ENCODE measurements at regions not wholly inside any gene's neighbourhood (a gene's known extent, or its start where the extent isn't known, plus 50 kb on each side); places are given as distances from the start of the nearest gene placed in this dataset.
"Not testable (repeated sequence)": the region's sequence is repeated elsewhere in the genome, so short reads cannot be mapped to it uniquely, and the experiment has no call there.

- no peak overlapping the region for H3K27ac ChIP-seq (ENCODE audit: low read length)
- ChIA-PET CTCF (no interaction called here), POLR2A (no interaction called here)
- H3K4me3 ChIP-seq (ENCODE audit: control insufficient read depth in 1 of 2, extremely low read depth in 1 of 2, low read length in 1 of 2): no peak overlapping the region
- peaks cover 8 to 13% of the 10 kb centered on the region in 2 donors for H3K27me3 Mint-ChIP-seq
- peaks cover 0 to 2% of the 10 kb centered on the region in 2 experiments for H3K27me3 ChIP-seq (replicated peaks in 1 of 2; ENCODE audit: control insufficient read depth in 2 of 2, extremely low read depth in 1 of 2, insufficient read depth in 2 of 2, low read length in 1 of 2)
- ATAC-seq (replicated peaks in 1 of 4) (no peak), DNase-seq (no peak)
- H3K4me1 ChIP-seq (ENCODE audit: control insufficient read depth in 1 of 2, extremely low read depth in 1 of 2, insufficient read depth in 2 of 2, low read length in 2 of 2): no peaks in the 10 kb centered on the region
- no peaks in the 10 kb centered on the region for H3K36me3 Mint-ChIP-seq
- H3K4me3 Mint-ChIP-seq: no peak overlapping the region
- H3K36me3 ChIP-seq (ENCODE audit: control insufficient read depth in 2 of 2, extremely low read depth in 1 of 2, insufficient read depth in 1 of 2, low read length in 1 of 2): no peaks in the 10 kb centered on the region
- no peak overlapping the region for H3K27ac Mint-ChIP-seq
- H3K4me1 Mint-ChIP-seq: no peaks in the 10 kb centered on the region
- no peaks in the 10 kb centered on the region for H3K9me3 ChIP-seq
- peaks cover 0 to 8% (median 0%) of the 10 kb centered on the region in 3 donors for H3K9me3 Mint-ChIP-seq
- 57% methylated on average over 4 of the region's 4 CpGs for WGBS (ENCODE audit: insufficient coverage)
These were observed 243.6 kb upstream of the ONECUT1 start for GRCh38 chr15:53033709-53034108.

DNA sequence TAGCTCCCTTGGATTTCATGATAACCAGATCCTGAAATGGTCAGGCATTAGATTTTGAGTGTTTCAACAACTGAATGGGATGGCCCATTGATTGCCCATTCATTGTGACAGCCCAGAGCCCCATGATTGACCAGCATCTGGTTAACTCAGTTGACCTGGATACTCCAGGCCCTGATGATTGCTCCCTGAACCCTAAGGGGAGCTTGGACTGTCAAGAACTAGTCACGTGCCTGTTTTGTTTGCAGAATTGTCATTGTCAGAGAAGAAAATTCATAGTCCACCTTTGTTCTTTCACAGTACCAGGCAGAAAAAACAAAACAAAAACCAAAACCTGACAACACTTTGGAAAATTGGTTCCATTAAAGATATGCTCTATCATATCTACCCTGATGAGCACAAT, 241.3 kb upstream of the ONECUT1 start:
- POLR2A ChIA-PET: no interaction called here
- H3K27ac Mint-ChIP-seq: no peak overlapping the region
- H3K36me3 Mint-ChIP-seq: no peaks in the 10 kb centered on the region
- no peak overlapping the region for H3K4me3 ChIP-seq (ENCODE audit: control insufficient read depth in 1 of 2, extremely low read depth in 1 of 2, low read length in 1 of 2)
- no peaks in the 10 kb centered on the region for H3K9me3 ChIP-seq
- H3K4me1 Mint-ChIP-seq: no peaks in the 10 kb centered on the region
- WGBS (ENCODE audit: insufficient coverage): no CpG with 5 or more reads among the region's 1 CpG
- H3K4me3 Mint-ChIP-seq: no peak overlapping the region
- no peaks in the 10 kb centered on the region for H3K36me3 ChIP-seq (ENCODE audit: control insufficient read depth in 2 of 2, extremely low read depth in 1 of 2, insufficient read depth in 1 of 2, low read length in 1 of 2)
- H3K27me3 ChIP-seq (replicated peaks in 1 of 2; ENCODE audit: control insufficient read depth in 2 of 2, extremely low read depth in 1 of 2, insufficient read depth in 2 of 2, low read length in 1 of 2): no peaks in the 10 kb centered on the region
- H3K4me1 ChIP-seq (ENCODE audit: control insufficient read depth in 1 of 2, extremely low read depth in 1 of 2, insufficient read depth in 2 of 2, low read length in 2 of 2): no peaks in the 10 kb centered on the region
- peaks cover 2 to 3% of the 10 kb centered on the region in 2 donors for H3K27me3 Mint-ChIP-seq
- H3K9me3 Mint-ChIP-seq: peaks cover 0 to 8% (median 3%) of the 10 kb centered on the region in 3 donors
- no peak overlapping the region for H3K27ac ChIP-seq (ENCODE audit: low read length)
- CTCF ChIA-PET: no interaction called here
- ATAC-seq (replicated peaks in 1 of 4) (no peak), DNase-seq (no peak)

DNA sequence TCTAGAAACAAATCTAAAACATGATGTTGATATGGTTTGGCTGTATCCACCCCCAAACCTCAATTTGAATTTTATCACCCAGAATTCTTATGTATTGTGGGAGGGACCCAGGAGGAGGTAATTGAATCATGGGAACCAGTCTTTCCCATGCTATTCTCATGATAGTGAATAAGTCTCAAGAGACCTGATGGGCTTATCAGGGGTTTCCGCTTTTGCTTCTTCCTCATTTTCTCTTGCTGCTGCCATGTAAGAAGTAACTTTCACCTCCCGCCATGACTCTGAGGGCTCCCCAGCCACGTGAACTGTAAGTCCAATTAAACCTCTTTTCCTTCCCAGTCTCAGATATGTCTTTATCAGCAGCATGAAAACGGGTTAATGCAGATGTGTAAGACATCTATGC, 232.7 kb upstream of the ONECUT1 start:
- H3K4me3 Mint-ChIP-seq: no peak overlapping the region
- ChIA-PET CTCF (no interaction called here), POLR2A (no interaction called here)
- WGBS (ENCODE audit: insufficient coverage): no CpG with 5 or more reads among the region's 4 CpGs
- H3K36me3 Mint-ChIP-seq: no peaks in the 10 kb centered on the region
- H3K4me1 Mint-ChIP-seq: no peaks in the 10 kb centered on the region
- peaks cover 8 to 10% of the 10 kb centered on the region in 2 donors for H3K27me3 Mint-ChIP-seq
- ATAC-seq (replicated peaks in 1 of 4): no peak
- no peaks in the 10 kb centered on the region for H3K9me3 ChIP-seq
- no peak for DNase-seq
- peaks cover 0 to 24% (median 6%) of the 10 kb centered on the region in 3 donors for H3K9me3 Mint-ChIP-seq
- no peaks in the 10 kb centered on the region for H3K4me1 ChIP-seq (ENCODE audit: control insufficient read depth in 1 of 2, extremely low read depth in 1 of 2, insufficient read depth in 2 of 2, low read length in 2 of 2)
- no peaks in the 10 kb centered on the region for H3K27me3 ChIP-seq (replicated peaks in 1 of 2; ENCODE audit: control insufficient read depth in 2 of 2, extremely low read depth in 1 of 2, insufficient read depth in 2 of 2, low read length in 1 of 2)
- H3K4me3 ChIP-seq (ENCODE audit: control insufficient read depth in 1 of 2, extremely low read depth in 1 of 2, low read length in 1 of 2): no peak overlapping the region
- no peak overlapping the region for H3K27ac Mint-ChIP-seq
- no peaks in the 10 kb centered on the region for H3K36me3 ChIP-seq (ENCODE audit: control insufficient read depth in 2 of 2, extremely low read depth in 1 of 2, insufficient read depth in 1 of 2, low read length in 1 of 2)
- no peak overlapping the region for H3K27ac ChIP-seq (ENCODE audit: low read length)

DNA sequence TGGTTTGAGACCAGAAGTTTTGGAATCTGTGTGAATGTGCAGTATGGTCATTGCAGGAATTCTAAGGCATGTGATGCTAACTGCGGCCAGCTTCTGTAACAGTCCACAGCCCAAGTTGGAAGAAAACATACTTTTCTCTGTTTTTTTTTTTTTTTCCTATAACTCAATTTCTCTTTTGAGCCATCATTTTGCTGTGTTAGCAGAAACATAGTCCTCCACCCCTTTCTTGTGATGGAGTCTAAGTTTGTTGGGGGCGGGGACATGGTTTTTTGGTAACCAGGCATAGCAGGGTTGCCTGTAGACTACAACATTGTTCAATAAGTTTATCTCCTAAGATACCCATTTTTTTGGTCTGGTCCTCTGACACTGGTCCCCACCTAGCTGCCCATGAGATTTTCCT, 223.2 kb upstream of the ONECUT1 start:
- Histone ChIP-seq H3K4me1 (ENCODE audit: control insufficient read depth in 1 of 2, extremely low read depth in 1 of 2, insufficient read depth in 2 of 2, low read length in 2 of 2) (no peaks in the 10 kb centered on the region), H3K36me3 (ENCODE audit: control insufficient read depth in 2 of 2, extremely low read depth in 1 of 2, insufficient read depth in 1 of 2, low read length in 1 of 2) (no peaks in the 10 kb centered on the region), H3K27me3 (replicated peaks in 1 of 2; ENCODE audit: control insufficient read depth in 2 of 2, extremely low read depth in 1 of 2, insufficient read depth in 2 of 2, low read length in 1 of 2) (peaks cover 0 to 5% of the 10 kb centered on the region in 2 experiments), H3K27ac (ENCODE audit: low read length) (no peak overlapping the region), H3K9me3 (no peaks in the 10 kb centered on the region), H3K4me3 (ENCODE audit: control insufficient read depth in 1 of 2, extremely low read depth in 1 of 2, low read length in 1 of 2) (no peak overlapping the region)
- no peaks in the 10 kb centered on the region for H3K4me1 Mint-ChIP-seq
- no peaks in the 10 kb centered on the region for H3K36me3 Mint-ChIP-seq
- no CpG with 5 or more reads among the region's 2 CpGs for WGBS (ENCODE audit: insufficient coverage)
- DNase-seq (no peak), ATAC-seq (replicated peaks in 1 of 4) (no peak)
- H3K27ac Mint-ChIP-seq: no peak overlapping the region
- H3K4me3 Mint-ChIP-seq: no peak overlapping the region
- POLR2A ChIA-PET: no interaction called here
- peaks cover 2 to 5% of the 10 kb centered on the region in 2 donors for H3K27me3 Mint-ChIP-seq
- H3K9me3 Mint-ChIP-seq: peaks cover 0 to 14% (median 3%) of the 10 kb centered on the region in 3 donors
- CTCF ChIA-PET: no interaction called here

- WGBS (ENCODE audit: insufficient coverage): 84% methylated on average over 2 of the region's 2 CpGs
These were observed 221.6 kb upstream of the ONECUT1 start for GRCh38 chr15:53011779-53012178.

GRCh38 chr15:53009093-53009492, 219.0 kb upstream of the ONECUT1 start:
- Histone ChIP-seq H3K4me3 (ENCODE audit: control insufficient read depth in 1 of 2, extremely low read depth in 1 of 2, low read length in 1 of 2) (no peak overlapping the region), H3K36me3 (ENCODE audit: control insufficient read depth in 2 of 2, extremely low read depth in 1 of 2, insufficient read depth in 1 of 2, low read length in 1 of 2) (no peaks in the 10 kb centered on the region), H3K27me3 (replicated peaks in 1 of 2; ENCODE audit: control insufficient read depth in 2 of 2, extremely low read depth in 1 of 2, insufficient read depth in 2 of 2, low read length in 1 of 2) (peaks cover 0 to 5% of the 10 kb centered on the region in 2 experiments), H3K27ac (ENCODE audit: low read length) (no peak overlapping the region), H3K9me3 (no peaks in the 10 kb centered on the region), H3K4me1 (ENCODE audit: control insufficient read depth in 1 of 2, extremely low read depth in 1 of 2, insufficient read depth in 2 of 2, low read length in 2 of 2) (no peaks in the 10 kb centered on the region)
- POLR2A ChIA-PET: no interaction called here
- Mint-ChIP-seq H3K4me1 (no peaks in the 10 kb centered on the region), H3K27me3 (peaks cover 5 to 9% of the 10 kb centered on the region in 2 donors), H3K36me3 (no peaks in the 10 kb centered on the region), H3K9me3 (peaks cover 0 to 14% (median 3%) of the 10 kb centered on the region in 3 donors), H3K27ac (no peak overlapping the region), H3K4me3 (no peak overlapping the region)
- DNase-seq: no peak
- CTCF ChIA-PET: no interaction called here
- 50% methylated on average over 1 of the region's 1 CpG for WGBS (ENCODE audit: insufficient coverage)
- no peak for ATAC-seq (replicated peaks in 1 of 4)

More at GRCh38 chr15:53011779-53012178, 221.6 kb upstream of the ONECUT1 start:
- POLR2A ChIA-PET; H3K27me3 Mint-ChIP-seq; H3K4me3 Mint-ChIP-seq; H3K4me1 Mint-ChIP-seq; DNase-seq; CTCF ChIA-PET; H3K36me3 Mint-ChIP-seq; H3K4me1 ChIP-seq (ENCODE audit: control insufficient read depth in 1 of 2, extremely low read depth in 1 of 2, insufficient read depth in 2 of 2, low read length in 2 of 2); H3K36me3 ChIP-seq (ENCODE audit: control insufficient read depth in 2 of 2, extremely low read depth in 1 of 2, insufficient read depth in 1 of 2, low read length in 1 of 2); H3K9me3 ChIP-seq; H3K27ac ChIP-seq (ENCODE audit: low read length); H3K4me3 ChIP-seq (ENCODE audit: control insufficient read depth in 1 of 2, extremely low read depth in 1 of 2, low read length in 1 of 2); H3K27ac Mint-ChIP-seq; H3K27me3 ChIP-seq (replicated peaks in 1 of 2; ENCODE audit: control insufficient read depth in 2 of 2, extremely low read depth in 1 of 2, insufficient read depth in 2 of 2, low read length in 1 of 2); ATAC-seq (replicated peaks in 1 of 4): not testable (repeated sequence)
- H3K9me3 Mint-ChIP-seq: peaks cover 0 to 14% (median 3%) of the 10 kb centered on the region in 3 donors

DNA sequence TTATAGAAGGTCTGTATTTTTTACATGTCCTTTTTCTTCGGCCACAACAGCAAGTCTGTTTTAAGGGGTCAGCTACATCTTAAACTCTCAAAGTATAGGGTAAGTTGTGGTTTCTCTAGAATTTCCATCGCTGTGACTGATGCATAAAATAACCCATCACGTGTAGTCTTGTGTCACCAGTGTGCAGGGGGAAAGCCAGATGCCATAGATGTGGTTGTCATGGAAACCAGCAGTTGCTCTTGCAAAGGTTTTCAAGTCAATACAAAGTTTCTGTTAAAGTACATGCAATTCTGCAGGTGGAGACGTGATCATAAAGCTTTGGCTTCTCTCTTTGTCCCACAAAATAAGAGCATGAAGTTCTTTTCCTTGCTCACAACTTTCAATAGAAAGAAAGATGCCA, 210.3 kb upstream of the ONECUT1 start:
- no peaks in the 10 kb centered on the region for H3K9me3 Mint-ChIP-seq
- Histone ChIP-seq H3K36me3 (ENCODE audit: control insufficient read depth in 2 of 2, extremely low read depth in 1 of 2, insufficient read depth in 1 of 2, low read length in 1 of 2) (no peaks in the 10 kb centered on the region), H3K4me1 (ENCODE audit: control insufficient read depth in 1 of 2, extremely low read depth in 1 of 2, insufficient read depth in 2 of 2, low read length in 2 of 2) (no peaks in the 10 kb centered on the region), H3K9me3 (no peaks in the 10 kb centered on the region), H3K27ac (ENCODE audit: low read length) (no peak overlapping the region), H3K4me3 (ENCODE audit: control insufficient read depth in 1 of 2, extremely low read depth in 1 of 2, low read length in 1 of 2) (no peak overlapping the region), H3K27me3 (replicated peaks in 1 of 2; ENCODE audit: control insufficient read depth in 2 of 2, extremely low read depth in 1 of 2, insufficient read depth in 2 of 2, low read length in 1 of 2) (no peaks in the 10 kb centered on the region)
- no peak overlapping the region for H3K4me3 Mint-ChIP-seq
- 40% methylated on average over 1 of the region's 4 CpGs for WGBS (ENCODE audit: insufficient coverage)
- ChIA-PET POLR2A (no interaction called here), CTCF (interaction anchor here in 1 of 2 donors (0.7 kb wide), 1 partner anchor 1871 kb away, joined by 3 read pairs; no protein-coding TSS in a partner anchor)
- no peaks in the 10 kb centered on the region for H3K36me3 Mint-ChIP-seq
- no peak for ATAC-seq (replicated peaks in 1 of 4)
- no peaks in the 10 kb centered on the region for H3K4me1 Mint-ChIP-seq
- H3K27me3 Mint-ChIP-seq: peaks cover 15 to 18% of the 10 kb centered on the region in 2 donors
- no peak overlapping the region for H3K27ac Mint-ChIP-seq
- no peak for DNase-seq

Data from T-cell (primary cell).